DOHH2 (cell line): ENCODE measurements at regions not wholly inside any gene's neighbourhood (a gene's known extent, or its start where the extent isn't known, plus 50 kb on each side); places are given as distances from the start of the nearest gene placed in this dataset.

Source experiments
- CTCF ChIP-seq: fragments of 200-600 bp; sonication (generic); IDR thresholded peaks from one replicate; pipeline ENCODE4 v1.5.1; 2014; ENCODE audit warnings: antibody characterized with exemption, mild to moderate bottlenecking, low read depth, low read length; ENCODE audit not compliant: poor library complexity, severe bottlenecking
- EZH2phosphoT487 ChIP-seq: fragments of 200-600 bp; sonication (generic); IDR thresholded peaks from 2 replicates; pipeline ENCODE4 v1.6.1; 2017; ENCODE audit warnings: borderline replicate concordance, mild to moderate bottlenecking, antibody characterized with exemption, low read length, moderate library complexity, mixed read lengths

GRCh38 chr12:114848666-114849065, 164.7 kb upstream of the TBX3 start:
- TF ChIP-seq CTCF (no peak), EZH2phosphoT487 (no peak)
